GM12864 (cell line): ENCODE measurements at regions not wholly inside any gene's neighbourhood (a gene's known extent, or its start where the extent isn't known, plus 50 kb on each side); places are given as distances from the start of the nearest gene placed in this dataset.
"Not testable (repeated sequence)": the region's sequence is repeated elsewhere in the genome, so short reads cannot be mapped to it uniquely, and the experiment has no call there.

Experiments used
- DNase-seq: peaks from one replicate; pipeline ENCODE4 v3.0.0-alpha.2; 2011; ENCODE audit warnings: low read depth
- H3K4me3 ChIP-seq: 2 replicates; pipeline ENCODE4 v1.5.1; 2011; ENCODE audit warnings: mild to moderate bottlenecking, low read depth, low read length, control low read depth
- CTCF ChIP-seq: IDR thresholded peaks from 2 replicates; pipeline ENCODE4 v1.5.1; 2011; ENCODE audit warnings: low read depth, mild to moderate bottlenecking, moderate library complexity, low read length, control low read depth, inconsistent platforms; ENCODE audit errors: missing control alignments

GRCh38 chr5:96198356-96199058 lies 234.5 kb downstream of the PCSK1 start:
- no peak for TF ChIP-seq CTCF
- no peak overlapping the region for H3K4me3 ChIP-seq
- no peak for DNase-seq

GRCh38 chr5:96197767-96198166 lies 235.3 kb downstream of the PCSK1 start:
- H3K4me3 ChIP-seq = not testable (repeated sequence)

GRCh38 chr5:96197347-96197746 lies 235.7 kb upstream of the ELL2 start:
- no peak for DNase-seq
- no peak for TF ChIP-seq CTCF
- H3K4me3 ChIP-seq = no peak overlapping the region

More at GRCh38 chr5:96197767-96198166, 235.3 kb downstream of the PCSK1 start:
- DNase-seq = not testable (repeated sequence)

GRCh38 chr5:96196890-96197289 lies 235.2 kb upstream of the ELL2 start:
- H3K4me3 ChIP-seq = no peak overlapping the region
- no peak for DNase-seq
- TF ChIP-seq CTCF = no peak

- DNase-seq = no peak
- H3K4me3 ChIP-seq = no peak overlapping the region
- no peak for TF ChIP-seq CTCF
Observed at GRCh38 chr5:96196407-96196806, 234.8 kb upstream of the ELL2 start.

GRCh38 chr5:96195123-96195522 lies 233.5 kb upstream of the ELL2 start:
- no peak for DNase-seq
- TF ChIP-seq CTCF = no peak
- no peak overlapping the region for H3K4me3 ChIP-seq

GRCh38 chr5:96194593-96194992 lies 232.9 kb upstream of the ELL2 start:
- no peak for DNase-seq
- H3K4me3 ChIP-seq = no peak overlapping the region
- no peak for TF ChIP-seq CTCF
